ENCODE measurements at regions not wholly inside any gene's neighbourhood (a gene's known extent, or its start where the extent isn't known, plus 50 kb on each side); places are given as distances from the start of the nearest gene placed in this dataset.

GRCh38 chr16:64150193-64150592 lies 971.7 kb downstream of the CDH11 start:
- H3K4me3 ChIP-seq (ENCODE audit: low read depth, low read length), result no peak overlapping the region
- TF ChIP-seq, protein P1, sequence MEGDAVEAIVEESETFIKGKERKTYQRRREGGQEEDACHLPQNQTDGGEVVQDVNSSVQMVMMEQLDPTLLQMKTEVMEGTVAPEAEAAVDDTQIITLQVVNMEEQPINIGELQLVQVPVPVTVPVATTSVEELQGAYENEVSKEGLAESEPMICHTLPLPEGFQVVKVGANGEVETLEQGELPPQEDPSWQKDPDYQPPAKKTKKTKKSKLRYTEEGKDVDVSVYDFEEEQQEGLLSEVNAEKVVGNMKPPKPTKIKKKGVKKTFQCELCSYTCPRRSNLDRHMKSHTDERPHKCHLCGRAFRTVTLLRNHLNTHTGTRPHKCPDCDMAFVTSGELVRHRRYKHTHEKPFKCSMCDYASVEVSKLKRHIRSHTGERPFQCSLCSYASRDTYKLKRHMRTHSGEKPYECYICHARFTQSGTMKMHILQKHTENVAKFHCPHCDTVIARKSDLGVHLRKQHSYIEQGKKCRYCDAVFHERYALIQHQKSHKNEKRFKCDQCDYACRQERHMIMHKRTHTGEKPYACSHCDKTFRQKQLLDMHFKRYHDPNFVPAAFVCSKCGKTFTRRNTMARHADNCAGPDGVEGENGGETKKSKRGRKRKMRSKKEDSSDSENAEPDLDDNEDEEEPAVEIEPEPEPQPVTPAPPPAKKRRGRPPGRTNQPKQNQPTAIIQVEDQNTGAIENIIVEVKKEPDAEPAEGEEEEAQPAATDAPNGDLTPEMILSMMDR (conservative IDR thresholded peaks at IDR 0.05; ENCODE audit: low read depth, low read length), result no peak
- DNase-seq (ENCODE audit: low read depth), result no peak

- no peak overlapping the region for H3K4me3 ChIP-seq (ENCODE audit: low read depth, low read length)
- TF ChIP-seq, protein P1 (conservative IDR thresholded peaks at IDR 0.05; ENCODE audit: low read depth, low read length), result no peak
- no peak for DNase-seq (ENCODE audit: low read depth)
These were observed 972.1 kb downstream of the CDH11 start for GRCh38 chr16:64149756-64150155.

- TF ChIP-seq, protein P1 (conservative IDR thresholded peaks at IDR 0.05; ENCODE audit: low read depth, low read length), result no peak
- H3K4me3 ChIP-seq (ENCODE audit: low read depth, low read length), result no peak overlapping the region
- DNase-seq (ENCODE audit: low read depth), result no peak
These were observed 973.5 kb downstream of the CDH11 start for GRCh38 chr16:64148356-64148755.

DNA sequence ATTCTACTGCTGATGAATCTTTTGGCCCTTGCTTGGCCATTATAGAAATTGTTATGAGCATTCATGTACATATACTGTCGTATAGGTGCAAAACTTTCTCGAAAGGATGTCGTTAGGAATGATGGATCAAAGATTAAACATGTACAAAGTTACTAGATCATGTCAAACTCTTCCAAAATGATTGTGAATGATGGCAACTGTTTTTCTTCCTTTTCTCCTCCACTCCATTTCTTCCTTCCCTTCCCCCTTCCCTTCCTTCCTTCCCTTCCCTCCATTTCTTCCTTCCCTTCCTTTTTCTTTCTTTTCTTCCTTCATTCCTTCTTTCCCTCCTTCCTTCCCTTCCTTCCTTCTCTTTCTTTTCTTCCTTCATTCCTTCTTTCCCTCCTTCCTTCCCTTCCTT lies 973.9 kb downstream of the CDH11 start:
- no peak overlapping the region for H3K4me3 ChIP-seq (ENCODE audit: low read depth, low read length)
- TF ChIP-seq, protein P1 (conservative IDR thresholded peaks at IDR 0.05; ENCODE audit: low read depth, low read length), result no peak
- no peak for DNase-seq (ENCODE audit: low read depth)

DNA sequence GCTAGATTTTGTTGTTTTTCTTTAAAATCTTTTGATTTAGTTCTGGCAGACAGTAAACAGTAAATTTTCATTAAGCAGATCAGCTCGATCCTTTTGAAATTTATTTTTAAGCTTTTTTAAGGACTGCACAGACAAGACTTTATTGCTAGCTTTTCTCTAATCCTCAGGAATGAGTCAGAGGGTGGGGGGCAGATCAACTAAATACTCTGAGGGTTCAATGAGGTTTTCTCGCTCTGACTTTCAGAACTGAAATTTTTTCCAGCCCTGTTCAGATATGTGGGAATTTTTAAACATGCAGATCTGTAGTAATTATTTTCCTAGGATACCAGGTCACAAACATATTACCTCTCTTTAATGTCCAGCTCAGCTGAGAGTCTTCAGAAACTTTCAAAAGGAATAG lies 977.2 kb downstream of the CDH11 start:
- no peak for DNase-seq (ENCODE audit: low read depth)
- TF ChIP-seq, protein P1 (conservative IDR thresholded peaks at IDR 0.05; ENCODE audit: low read depth, low read length), result no peak

DNA sequence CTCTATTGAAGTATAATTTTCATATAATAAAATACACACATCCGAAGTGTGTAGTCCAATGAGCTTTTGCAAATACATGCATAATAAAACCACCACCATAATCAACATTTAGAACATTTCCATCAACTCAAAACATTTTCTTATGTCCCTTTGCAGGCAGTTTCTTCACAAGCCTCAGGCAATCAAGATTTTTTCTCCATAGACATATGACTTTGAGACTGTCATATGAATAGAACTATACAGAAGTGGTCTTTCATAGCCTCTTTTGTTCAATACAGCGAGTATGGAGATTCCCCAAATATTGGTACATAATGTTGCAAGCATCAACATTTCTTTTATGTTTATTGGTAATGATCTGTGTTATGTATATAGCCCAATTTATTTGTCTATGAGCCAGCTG lies 983.2 kb downstream of the CDH11 start:
- DNase-seq (ENCODE audit: low read depth), result no peak

More for the DNA sequence above, 977.2 kb downstream of the CDH11 start:
- H3K4me3 ChIP-seq (ENCODE audit: low read depth, low read length), result no peak overlapping the region

DNA sequence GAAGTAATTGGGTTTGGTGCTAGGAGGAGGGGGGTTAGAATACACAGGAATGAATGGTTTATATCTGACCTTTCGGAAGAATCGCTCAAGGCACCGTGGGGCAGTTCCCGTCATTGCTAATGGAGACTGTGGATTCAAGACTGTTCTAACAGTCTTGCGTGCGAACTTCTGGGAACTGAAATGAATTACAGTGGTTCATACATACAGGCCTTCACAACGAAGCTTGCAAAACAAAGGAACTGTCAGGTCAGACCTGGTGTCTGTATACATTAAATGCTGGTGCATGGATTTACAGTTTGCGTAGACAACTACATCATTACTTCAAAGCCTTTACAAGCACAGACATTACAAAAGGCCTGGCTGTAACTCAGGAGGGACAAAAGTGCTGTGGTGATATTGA lies 983.9 kb downstream of the CDH11 start:
- TF ChIP-seq, protein P1 (conservative IDR thresholded peaks at IDR 0.05; ENCODE audit: low read depth, low read length), result no peak
- DNase-seq (ENCODE audit: low read depth), result no peak
- no peak overlapping the region for H3K4me3 ChIP-seq (ENCODE audit: low read depth, low read length)

More for the DNA sequence above, 983.2 kb downstream of the CDH11 start:
- TF ChIP-seq, protein P1 (conservative IDR thresholded peaks at IDR 0.05; ENCODE audit: low read depth, low read length), result no peak
- H3K4me3 ChIP-seq (ENCODE audit: low read depth, low read length), result no peak overlapping the region
